ENCODE measurements at regions not wholly inside any gene's neighbourhood (a gene's known extent, or its start where the extent isn't known, plus 50 kb on each side); places are given as distances from the start of the nearest gene placed in this dataset.
A peak's percentile ranks its signal among the peaks of the same experiment; 100 is the strongest.

GRCh38 chr7:41039981-41040380, 662.9 kb downstream of the INHBA start:
- no peak for DNase-seq (ENCODE audit: low spot score)

- DNase-seq (ENCODE audit: low spot score) = no peak
Observed at GRCh38 chr7:41039386-41039953, 663.4 kb downstream of the INHBA start.

GRCh38 chr7:41038211-41038610, 664.7 kb downstream of the INHBA start:
- no peak for DNase-seq (ENCODE audit: low spot score)

DNA sequence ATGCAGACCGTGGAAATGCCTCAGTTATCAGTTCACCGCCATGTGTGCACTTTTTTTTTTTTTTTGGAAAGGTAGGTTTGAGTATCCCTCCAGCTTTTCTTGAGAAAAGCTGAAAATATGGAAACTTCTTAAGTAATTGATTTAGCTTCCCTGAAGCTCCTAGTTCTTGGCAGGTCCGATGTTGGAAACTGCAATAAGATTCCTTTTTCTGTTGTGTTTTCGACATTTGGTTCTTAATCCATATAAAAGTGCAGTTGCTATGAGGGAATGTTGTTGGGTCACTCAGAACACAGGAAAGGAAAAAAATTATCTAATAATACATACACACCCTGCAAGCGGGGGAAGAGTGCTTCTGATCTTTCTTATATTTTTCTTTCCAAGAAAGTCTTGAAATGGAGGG, 665.2 kb downstream of the INHBA start:
- no peak for DNase-seq (ENCODE audit: low spot score)

DNA sequence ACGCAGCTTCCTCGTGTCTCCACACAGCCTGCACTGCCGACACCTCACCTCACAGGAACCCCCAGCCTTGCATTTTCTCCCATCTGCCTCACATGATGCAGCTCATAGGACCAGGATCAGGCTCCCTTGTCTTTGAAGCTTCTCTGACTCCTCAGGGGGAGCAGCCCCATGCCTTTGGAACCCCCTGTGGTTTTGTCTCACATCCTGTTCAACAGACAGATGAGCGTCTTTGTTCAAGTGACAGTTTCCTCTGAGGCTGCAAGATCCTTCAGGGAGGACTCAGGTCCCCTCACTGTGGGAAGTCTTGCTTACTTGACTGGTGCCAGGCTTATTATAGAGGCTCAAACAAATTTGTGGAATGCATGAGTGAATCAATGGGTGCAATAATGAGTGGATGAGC, 667.1 kb downstream of the INHBA start:
- no peak for DNase-seq (ENCODE audit: low spot score)

DNA sequence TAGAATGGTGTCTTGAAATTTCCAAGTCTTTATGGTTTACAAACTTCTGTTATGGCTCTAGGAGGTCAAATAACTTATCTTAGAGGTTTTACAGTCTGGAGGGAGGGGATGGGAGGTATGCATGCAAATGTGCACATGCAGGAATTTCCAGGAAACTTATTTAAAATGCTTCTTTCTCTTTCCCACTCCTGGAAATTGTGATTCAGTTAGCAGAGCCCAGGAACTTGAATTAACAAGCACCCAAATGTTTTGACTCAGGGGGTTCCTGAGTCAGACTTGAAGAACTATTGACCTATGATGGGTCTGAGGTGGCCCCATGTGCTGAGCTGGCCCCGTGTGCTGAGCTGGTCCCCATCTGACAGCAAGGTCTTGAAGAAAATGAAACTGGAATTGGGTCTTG, 669.4 kb downstream of the INHBA start:
- no peak for DNase-seq (ENCODE audit: low spot score)

GRCh38 chr7:41030673-41031072, 672.2 kb downstream of the INHBA start:
- DNase-seq (ENCODE audit: low spot score) = no peak

DNA sequence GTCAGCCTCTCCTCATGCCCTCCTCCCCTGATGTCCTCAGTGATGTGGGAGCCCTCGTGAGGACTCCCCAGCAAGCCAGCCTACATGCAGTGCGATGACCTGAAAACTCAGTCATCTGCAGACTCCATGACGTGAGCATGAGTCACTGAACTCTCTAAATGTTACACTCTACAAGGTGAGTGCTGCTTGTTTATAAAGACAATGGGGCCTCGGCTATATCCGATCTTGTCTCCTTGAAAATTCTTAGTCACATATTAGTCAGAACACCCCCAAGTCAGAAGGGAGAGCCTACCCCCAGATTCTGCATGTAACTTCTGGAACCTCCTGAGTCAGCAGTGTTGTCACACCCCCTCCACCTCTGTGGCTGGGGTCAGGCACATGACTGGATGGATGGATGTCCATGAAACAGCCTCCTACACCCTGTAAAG, 673.8 kb downstream of the INHBA start:
- DNase-seq (ENCODE audit: low spot score) = peak; percentile 75

DNA sequence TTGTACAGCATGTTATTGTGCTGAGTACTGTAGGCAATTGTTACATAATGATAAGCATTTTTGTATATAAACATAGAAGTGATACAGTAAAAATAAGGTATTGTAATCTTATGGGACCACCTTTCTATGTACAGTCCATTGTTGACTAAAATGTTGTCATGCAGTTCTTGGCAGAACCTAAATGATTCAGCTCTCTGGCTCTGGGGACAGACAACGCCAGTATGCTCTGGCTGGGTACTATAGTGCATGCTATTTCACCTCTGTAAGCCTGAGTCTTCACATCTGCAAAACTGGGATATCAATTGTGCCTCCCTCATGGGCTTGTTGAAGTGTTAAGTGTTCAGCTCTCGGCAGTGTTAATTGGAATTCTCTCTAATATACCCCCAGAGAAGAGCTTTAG, 674.3 kb downstream of the INHBA start:
- DNase-seq (ENCODE audit: low spot score) = no peak

- DNase-seq (ENCODE audit: low spot score) = peak; percentile 88
Observed at GRCh38 chr7:41027428-41028115, 675.3 kb downstream of the INHBA start.

DNA sequence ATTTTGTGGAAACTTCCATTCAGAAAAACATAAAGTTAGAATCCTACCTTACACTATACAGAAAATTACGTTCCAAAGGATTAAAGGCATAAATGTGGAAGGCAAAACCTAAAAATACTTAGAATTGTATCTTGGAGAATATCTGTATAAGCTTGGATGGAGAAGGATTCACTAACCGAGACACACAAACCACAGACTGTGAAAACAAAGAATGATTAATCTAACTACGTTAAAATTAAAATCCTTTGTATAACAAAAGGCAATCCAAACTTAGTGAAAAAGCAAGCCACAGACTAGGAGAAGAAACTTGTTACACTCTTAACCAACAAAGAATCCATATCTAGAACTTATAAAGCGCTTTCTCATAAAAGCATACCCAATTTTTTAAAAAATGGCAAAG, 678.8 kb downstream of the INHBA start:
- DNase-seq (ENCODE audit: low spot score) = no peak

- no peak for DNase-seq (ENCODE audit: low spot score)
Observed at GRCh38 chr7:41020056-41020455, 682.8 kb downstream of the INHBA start.

- DNase-seq (ENCODE audit: low spot score) = no peak
Observed at GRCh38 chr7:41013117-41013516, 689.8 kb downstream of the INHBA start.

DNA sequence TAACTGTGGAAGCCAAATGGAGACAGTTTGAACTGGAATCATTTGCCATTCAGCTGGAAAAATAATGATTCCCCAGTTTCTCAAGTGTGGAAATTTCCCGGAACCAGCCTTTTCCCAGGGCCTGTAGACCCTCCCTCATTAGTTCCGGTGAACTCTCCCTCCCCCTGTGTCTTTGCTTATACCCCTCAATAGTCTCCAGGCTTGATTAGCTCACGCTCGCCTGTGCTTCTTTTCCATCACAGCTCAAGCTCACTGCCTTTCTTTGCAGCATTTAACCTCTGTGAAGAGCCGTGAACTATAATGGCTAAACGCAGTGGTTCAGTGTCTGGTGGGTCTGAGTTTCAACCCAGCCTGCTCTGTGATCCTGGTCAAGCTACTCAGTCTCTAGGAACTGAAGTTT, 690.8 kb downstream of the INHBA start:
- DNase-seq (ENCODE audit: low spot score) = no peak

DNA sequence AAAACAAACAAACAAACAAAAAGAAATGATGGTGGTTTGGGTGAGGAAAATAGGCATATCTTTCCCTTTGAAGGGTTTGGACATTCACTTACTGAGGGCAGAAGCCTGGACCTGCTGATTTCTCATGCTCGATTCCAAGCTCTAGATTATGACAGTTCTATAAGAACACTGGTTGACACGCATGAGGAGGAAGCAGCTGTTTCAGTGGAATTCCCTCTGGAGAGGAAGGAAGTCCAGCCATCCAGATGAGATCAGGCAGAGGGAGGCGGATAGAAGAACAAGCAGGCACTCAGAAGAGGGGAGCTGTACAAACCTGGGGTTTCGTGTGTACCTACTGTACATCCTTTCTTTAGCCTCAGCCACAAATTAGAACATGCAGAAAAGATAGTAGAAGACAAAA, 691.9 kb downstream of the INHBA start:
- peak; percentile 54 for DNase-seq (ENCODE audit: low spot score)

- DNase-seq (ENCODE audit: low spot score) = peak; percentile 47
Observed at GRCh38 chr7:41010418-41010817, 692.5 kb downstream of the INHBA start.

DNA sequence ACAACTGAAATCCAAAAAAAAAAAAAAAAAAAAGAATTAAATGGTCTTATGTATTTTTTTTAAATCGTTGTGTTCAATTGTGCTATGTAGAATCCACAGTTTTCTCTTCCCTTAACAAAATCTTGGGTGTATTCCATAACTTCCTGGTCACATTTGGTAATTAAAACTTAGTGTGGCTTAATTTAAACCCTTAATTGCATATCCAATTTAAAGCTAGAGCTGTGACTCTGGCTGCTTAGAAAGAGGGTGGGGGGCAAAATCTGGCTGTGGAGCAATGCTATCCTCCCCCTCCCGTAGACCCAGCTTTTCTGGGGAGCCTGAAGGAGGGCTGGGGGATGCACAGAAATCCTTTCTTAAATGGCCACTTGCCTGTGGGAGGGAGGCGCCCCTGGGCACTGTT, 695.1 kb downstream of the INHBA start:
- DNase-seq (ENCODE audit: low spot score) = no peak

DNA sequence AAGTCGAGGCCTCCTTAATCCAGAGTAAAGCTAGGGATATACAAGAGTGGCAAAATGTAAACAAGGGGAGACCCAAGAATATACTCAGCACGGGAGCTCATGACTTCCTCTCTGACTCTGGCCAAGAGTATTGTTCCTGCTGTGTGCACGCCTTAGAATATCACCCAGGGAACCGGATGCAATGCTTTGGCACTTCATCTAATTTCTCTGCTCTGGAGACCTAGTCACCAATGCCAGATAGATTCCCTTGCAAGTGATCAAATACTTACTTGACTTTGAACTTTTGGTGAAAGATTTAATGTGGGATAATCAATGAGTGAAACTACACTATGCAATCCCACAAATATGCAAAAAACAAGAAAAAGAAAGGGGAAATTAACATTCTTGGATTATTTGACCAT, 695.5 kb downstream of the INHBA start:
- DNase-seq (ENCODE audit: low spot score) = no peak

DNA sequence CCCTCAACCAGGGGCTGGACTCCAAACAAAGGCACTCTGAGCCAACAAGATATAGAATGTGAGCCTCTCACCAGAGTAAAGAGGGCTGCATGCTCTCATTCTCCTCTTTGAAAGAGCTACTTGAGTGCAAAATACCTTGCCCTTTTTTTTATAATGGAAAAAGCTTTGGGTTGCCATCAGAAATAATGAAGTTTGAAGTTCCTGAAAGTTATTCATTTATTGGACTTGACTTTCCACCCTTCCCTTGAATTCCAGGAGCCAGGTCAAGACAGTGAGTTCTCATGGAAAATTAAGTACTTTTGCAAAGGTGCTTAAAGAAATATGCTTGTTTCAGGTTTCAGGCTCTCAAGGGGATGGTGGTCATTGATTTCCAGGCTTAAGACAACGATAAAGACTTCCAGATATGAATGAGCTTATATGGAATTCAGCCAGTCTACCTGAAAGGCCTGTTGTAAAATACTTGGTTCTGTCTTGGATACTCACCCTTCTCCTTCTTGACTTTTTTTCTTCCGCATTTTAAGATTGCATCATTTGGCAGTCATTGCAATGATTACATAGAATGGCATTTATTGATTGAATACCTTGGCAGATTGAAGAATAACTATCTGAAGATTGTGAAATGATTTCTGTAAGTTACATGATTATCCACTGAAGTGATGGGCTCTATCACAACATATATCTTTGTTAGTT, 696.4 kb downstream of the INHBA start:
- DNase-seq (ENCODE audit: low spot score) = no peak

- DNase-seq (ENCODE audit: low spot score) = peak; percentile 70
Observed at GRCh38 chr7:41005374-41005901, 697.5 kb downstream of the INHBA start.

DNA sequence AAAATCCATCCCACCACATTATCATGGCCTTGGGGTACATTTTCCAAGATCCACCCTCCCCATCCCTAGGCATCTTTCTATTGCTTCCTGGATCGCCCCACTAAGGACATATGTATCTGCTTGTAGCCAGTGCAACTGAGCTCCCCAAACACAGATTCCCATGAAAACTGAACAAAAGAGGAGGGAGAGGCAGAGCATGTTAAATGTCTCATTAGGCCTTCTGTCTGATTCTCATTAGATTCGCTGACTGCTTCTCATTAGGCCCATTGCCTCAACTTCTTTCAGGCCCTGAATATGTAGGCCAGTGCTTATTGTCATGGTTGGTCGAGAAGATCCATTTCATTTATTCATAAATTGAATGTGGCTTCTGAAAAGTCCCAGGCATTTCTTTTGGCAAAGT, 698.9 kb downstream of the INHBA start:
- DNase-seq (ENCODE audit: low spot score) = no peak

DNA sequence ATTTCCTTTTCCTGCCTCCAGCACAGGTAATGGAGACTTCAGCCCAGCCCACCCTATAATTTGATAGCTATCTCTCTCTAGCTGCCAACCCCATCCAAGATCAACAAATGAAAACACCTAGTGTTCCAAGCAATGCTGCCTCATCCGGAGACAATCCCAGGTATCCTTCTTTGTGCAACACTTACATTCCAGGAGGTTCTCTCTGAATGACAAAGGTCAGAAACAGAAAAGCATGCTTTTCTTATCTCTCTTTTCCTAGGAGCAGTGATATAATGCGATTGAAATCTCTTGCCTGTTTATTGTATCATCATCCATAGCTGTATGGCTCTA, 699.3 kb downstream of the INHBA start:
- DNase-seq (ENCODE audit: low spot score) = no peak

All from AG20443 (cell line).